ENCODE measurements at regions not wholly inside any gene's neighbourhood (a gene's known extent, or its start where the extent isn't known, plus 50 kb on each side); places are given as distances from the start of the nearest gene placed in this dataset.
"Not testable (repeated sequence)": the region's sequence is repeated elsewhere in the genome, so short reads cannot be mapped to it uniquely, and the experiment has no call there.

DNA sequence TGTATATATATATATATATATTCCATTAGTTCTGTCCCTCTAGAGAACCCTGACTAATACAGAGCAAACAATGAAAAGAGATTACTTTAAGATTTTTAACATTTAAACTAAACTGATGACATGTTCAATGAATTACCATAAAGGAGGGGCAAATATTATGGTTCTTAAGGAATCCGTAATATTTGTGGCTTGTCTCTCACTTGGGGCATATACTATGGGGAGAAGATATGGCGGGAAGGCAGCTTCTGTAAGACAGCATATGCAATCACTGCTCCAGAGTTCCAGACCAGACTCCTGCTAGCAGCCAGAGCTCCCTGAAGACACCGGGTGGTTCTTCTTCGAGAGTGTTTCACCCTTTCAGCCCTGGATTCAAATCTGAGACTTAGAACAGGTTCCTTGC is 321.1 kb upstream of the NT5E start:
- DNase-seq (ENCODE audit: low read depth in 2 of 2), result no peak

DNA sequence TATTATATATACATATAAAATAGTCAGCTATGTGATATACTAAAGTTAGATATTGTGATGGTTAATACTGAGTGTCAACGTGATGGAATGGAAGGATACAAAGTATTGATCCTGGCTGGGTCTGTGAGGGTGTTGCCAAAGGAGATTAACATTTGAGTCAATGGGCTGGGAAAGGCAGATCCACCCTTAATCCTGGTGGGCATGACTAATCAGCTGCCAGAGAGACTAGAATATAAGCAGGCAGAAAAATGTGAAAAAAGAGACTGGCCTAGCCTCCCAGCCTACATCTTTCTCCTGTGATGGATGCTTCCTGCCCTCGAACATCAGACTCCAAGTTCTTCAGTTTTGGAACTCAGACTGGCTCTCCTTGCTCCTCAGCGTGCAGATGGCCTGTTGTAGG is 321.6 kb upstream of the NT5E start:
- not testable (repeated sequence) for DNase-seq (ENCODE audit: low read depth in 2 of 2)

DNA sequence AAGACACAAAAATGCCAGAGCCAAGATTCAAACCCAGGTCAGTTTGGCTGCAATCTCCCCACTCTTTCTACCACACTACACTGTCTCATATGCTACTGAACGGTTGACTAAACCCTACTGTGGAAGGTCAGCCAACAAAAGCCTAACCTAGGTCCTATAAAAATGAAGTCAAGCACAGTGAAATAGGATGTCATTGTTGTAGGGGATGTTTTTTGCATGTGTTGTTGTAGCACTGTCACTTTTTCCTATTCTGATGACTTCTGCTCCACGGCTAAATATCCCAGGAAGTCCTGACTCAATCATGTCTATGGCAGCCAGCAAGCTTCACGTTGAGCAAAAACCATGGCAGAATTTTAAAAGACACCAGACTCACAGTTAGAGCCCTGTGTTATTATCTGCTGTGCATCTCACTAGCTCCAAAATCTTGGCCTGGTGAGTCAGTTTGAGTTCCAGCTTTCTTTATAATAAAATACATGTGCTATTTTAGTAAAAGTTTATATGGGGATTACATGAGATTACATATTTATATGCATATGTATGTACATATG is 322.1 kb upstream of the NT5E start:
- no peak for DNase-seq (ENCODE audit: low read depth in 2 of 2)

DNA sequence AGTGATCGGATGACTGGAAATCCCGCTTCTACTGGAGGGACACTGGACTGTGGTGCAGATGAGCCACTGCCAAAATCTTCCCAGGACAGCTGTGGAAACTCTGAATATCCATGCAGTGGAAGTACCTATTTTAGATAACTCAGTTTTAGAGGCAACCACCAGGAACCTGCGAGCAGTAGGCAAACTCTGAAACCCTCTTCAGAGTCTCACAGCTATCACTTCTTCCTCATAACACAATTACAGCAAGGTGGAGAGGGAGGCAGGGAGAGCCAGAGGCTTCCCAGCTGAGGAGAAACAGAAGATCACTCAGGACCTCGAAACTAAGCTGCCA is 322.8 kb upstream of the NT5E start:
- DNase-seq (ENCODE audit: low read depth in 2 of 2), result no peak

DNA sequence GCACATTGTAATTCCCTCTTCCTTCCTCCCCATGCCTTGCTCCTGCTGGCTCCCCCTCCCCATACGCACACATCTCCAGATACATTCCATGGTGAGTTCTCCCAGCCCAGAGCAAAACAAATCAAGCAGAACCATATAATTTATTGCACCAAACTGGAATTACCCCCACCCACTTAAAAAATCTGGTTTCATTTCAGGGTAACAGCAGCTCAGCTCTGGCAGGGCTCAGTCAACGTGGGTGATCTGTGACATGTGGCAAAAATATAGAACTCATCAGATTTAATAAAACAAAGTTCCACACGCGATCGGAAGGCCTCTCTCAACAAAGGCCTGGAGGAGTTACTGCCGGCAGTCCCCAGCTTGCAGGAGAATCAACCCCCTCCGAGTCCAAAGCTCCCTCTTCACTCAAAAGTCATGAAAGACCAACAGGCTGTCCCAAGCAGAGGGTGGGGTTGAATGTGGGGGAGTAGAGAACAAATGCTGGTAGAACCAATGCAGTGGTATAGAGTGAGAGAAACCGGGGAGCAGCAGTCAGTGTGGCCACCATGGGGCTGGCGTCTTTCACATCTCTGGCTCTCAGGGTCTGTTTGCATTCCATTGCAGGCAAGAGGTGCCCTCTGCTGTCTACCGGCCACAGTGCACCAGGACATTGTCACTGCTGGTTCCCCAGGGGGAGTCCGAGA is 323.3 kb upstream of the NT5E start:
- DNase-seq (ENCODE audit: low read depth in 2 of 2), result no peak

DNA sequence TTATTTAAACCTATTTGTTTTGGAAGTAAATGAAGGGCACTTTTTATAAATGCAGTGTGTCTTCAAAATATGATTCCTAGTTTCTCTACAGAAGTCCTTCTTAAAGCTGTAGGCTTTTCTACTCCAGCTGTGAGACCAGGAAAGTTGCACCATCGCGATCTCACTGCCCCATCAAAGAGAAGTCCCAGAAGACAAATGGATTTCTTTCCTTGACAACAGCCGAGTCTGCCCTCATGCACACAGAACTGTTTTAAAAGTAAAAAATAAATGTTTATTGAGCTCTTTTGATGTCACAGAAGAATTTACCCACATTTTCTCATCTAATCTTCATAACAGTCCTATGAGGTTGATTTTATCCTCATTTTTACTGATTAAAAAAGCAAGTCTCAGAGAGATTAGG is 324.4 kb upstream of the NT5E start:
- no peak for DNase-seq (ENCODE audit: low read depth in 2 of 2)

DNA sequence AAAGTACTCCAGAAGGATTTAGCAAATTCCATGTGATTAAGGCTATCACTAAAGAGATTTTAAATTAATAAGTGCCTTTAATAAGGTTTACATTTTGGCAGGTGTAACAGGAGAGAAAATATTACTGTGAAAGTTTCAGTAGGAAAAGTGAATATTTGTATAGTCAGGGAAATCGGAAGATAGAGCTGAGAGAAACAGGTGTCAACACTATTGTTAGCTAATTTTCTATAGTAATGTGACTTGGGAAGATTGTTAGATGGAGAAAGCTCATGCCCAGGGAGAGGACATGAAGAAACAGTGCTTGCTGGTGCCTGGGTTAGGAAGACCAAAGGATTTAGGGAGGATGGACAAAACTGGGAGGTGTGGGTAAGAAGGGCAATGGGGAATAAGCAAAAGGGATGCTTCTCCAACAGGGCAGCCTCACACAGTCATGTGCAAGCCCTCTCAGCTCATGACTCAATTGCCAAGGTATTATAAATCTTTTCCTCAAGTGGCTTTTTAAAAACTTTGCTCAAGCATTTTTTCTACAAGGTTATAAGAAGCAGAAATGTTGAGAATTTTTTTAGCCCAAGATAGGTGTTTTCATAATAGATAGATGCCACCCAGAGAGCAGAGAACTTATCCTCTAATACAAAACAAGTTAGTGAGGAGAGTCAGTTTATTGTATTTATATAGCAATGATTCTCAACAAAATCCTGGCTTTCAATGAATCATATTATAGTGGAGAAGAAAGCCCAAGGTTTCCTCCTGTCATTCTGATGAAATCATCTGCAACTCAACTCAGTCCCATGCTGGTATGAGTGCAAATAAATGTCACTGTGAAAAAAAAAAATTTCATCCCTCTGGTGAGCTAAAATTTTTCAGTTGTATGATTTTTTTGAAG is 325.2 kb upstream of the NT5E start:
- DNase-seq (ENCODE audit: low read depth in 2 of 2), result no peak

DNA sequence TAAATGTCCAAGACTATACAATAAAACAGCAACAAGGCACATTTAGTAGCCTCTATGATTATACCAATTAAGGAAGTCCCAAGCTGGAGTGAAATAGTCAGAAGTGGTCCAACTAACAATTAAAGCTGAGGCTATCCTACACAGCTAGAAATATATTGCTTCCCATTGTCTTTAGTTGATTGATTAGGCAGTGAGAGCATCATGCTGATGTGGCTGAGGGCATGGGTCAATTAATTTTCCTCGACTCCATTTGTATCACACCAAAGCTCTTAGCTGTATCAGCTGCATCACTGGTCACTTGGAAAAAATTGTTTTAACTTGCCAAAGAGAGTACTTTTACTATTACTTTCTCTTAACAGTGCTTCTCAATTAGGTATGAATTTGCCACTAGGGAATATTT is 328.7 kb upstream of the NT5E start:
- no peak for DNase-seq (ENCODE audit: low read depth in 2 of 2)

DNA sequence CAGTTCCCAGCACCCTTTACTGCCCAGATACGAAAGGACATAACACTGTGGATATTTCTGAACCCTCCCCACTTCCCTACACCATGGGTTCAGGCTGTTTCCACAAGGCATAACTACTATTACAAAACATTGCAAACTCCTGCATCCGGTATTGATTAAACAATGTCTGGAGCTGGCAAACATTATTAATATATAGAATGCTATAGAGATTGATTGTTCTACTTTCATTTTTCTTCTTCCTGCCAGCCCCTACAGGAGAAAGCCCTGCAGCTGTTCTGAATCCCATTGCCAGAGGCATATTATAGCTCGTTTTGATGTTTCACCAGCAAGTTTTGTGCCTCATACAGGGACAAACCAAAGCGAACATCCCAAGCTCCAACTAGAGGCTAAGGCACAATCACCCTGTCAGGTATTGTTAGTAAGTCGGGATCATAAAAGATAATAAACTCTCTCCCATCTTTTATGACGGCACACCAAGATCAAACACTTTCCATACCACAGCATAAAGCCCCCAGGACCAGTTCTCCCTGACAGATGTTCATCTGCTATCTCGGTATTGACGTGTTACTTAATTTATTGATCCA is 331.1 kb upstream of the NT5E start:
- no peak for DNase-seq (ENCODE audit: low read depth in 2 of 2)

DNA sequence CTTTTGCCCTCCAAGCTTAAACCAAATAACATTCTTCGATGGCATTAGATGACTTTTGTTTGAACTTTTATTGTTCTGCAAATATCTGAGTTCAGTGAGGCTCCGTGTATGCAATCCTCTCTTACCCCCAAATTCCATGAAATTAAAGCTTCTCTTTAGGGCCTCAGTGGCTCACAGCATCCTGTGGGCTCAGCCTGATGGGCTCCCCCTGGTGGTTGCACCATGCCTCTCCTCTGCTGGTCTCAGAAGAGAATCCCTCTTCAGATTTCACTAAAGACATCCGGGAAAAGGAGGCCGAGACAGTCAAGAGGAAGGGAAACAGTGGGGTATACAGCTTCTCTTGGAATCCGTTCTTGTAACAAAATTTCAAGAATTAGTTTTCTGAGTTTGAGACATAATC is 331.6 kb upstream of the NT5E start:
- DNase-seq (ENCODE audit: low read depth in 2 of 2), result no peak

DNA sequence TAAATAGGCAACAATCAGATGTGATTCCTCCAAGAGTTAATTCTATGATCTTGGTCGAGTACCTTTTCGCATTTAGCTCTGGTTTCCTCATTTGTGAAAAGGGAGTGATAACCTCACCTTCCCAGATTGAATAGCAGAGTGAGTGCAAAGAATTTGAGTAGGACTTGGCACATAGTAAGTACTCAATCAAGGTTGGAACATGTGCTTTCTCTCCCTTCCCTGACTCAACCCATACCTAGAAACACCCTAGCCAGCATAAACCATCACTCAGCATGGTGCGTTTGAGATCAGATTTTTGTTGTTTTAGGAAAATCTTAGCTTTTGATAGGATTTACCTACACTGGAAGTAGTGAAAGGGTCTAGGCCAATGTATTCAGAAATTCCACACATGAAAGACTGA is 333.4 kb upstream of the NT5E start:
- DNase-seq (ENCODE audit: low read depth in 2 of 2), result no peak

DNA sequence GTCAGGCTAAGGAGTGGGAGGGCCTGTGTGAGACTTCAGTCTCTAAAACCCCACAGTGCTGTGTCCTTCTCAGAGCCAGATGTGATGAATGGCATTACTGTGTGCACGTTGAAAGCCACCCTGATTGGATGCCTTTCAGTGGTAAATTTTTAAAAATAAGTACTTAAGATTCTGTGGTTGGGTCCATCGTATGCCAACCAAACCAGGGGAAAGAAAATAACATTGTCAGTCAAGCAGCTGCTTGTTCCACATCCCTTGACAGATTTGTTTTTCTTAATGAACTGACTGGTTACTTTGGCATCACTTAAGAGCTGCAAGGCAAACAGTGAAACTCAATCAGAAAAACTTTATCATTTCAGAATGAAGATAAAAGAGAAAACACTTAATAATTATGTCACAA is 334.0 kb upstream of the NT5E start:
- no peak for DNase-seq (ENCODE audit: low read depth in 2 of 2)

DNA sequence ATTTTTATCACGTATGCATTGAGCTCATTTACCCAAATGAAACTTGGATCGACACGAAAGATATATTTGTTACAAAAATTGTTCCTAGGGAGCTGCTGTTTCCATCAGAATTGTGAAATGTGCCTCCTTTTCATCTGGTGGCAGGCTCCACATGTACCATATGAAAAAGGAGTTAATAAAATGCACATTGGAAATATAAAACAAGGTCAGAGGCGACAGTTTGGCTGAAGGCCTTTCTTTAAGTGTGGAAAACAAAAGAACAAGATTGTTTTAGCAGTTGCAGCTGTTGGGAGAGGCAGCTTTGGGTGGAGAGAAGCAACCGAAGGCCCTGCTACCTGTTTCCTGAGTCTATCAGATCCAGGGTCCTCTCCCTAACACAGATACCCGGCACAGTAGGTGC is 334.5 kb upstream of the NT5E start:
- DNase-seq (ENCODE audit: low read depth in 2 of 2), result no peak

DNA sequence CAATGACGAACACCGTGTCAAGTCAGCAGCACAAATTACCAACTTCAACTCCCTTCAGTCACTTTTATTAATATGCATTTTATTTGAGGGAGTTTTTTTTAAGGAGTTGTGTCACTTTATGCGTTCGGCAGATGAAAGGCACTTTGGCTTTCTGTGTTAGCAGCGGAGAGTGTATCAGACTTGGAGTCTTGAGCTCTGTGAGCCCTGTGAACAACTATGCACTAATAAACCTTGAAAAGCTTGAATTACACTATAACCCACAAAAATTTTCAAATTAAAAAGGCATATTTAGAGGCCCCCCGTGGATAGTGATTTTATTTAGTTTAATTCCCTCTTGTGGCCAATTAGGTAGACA is 335.3 kb upstream of the NT5E start:
- DNase-seq (ENCODE audit: low read depth in 2 of 2), result no peak

DNA sequence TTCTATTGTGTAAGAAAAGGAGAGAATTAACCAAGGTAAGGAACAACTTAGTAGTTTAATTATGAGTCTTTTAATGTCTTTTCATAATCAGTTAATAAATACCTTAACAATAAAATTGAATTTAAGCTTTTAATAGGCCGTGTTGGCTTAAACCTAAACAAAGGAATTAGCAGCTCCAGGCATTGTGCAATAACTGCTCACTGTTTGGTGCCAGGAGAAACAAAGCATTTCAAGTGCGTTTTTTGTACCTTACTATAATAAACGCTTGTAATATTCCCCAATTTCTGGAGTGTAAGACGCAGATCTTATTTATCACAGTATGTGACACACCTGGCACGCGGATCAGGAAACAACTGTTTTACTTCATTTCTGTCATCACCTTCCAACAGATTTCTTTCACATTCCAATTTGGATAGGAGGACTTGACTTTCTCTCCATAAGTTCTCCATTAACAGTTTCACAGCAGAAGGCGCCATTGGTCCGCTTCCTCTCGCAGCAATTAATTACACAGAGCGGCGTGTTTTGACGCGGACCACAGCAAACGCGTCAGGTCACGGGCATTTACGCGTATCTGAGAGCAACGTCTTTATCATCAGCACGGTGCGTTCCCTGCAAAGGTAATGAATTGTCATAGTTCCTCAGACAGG is 335.8 kb upstream of the NT5E start:
- no peak for DNase-seq (ENCODE audit: low read depth in 2 of 2)

DNA sequence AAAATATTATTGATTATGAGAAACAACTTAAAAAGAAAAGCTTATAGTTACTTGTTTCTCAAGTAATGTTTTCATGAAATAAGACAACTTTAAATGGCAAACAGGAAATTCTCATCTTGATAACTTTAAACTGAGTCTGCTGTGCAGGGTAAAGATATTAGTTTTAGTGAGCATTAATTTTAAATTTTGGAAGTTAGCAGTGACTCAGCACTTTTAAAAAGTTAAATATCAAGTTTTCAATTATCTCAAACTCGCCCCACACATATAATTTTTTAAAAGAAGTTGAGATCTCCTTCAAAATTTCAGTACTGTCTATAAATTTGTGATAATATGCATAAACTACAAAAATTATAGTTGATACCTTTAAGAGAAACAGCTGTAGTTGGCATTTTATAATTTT is 337.3 kb upstream of the NT5E start:
- no peak for DNase-seq (ENCODE audit: low read depth in 2 of 2)

DNA sequence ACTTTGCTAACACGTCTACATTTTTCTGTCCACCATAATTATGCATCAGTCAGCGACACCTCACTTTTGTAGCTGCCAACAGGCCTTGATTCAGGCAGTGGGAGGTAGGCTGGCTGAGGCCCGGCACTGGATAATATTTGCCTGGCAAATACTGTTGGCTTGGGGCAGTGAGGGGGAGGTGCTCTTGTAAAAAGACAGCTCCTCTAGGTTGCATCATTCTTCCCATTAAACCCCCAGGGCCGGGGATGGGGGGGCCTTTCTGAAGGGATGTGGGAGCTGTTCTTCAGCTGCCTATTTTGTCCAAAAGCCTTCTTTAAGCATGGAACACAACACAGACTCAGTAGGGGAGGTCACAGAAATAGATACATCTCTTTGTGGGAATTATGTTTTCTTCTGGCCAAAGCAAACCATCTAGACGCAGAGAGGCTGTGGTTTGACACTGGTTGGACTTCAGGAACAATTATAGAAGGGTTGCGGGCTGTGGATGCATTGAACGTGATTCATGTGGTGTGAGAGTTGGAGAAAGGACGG is 338.3 kb upstream of the NT5E start:
- DNase-seq (ENCODE audit: low read depth in 2 of 2), result no peak

DNA sequence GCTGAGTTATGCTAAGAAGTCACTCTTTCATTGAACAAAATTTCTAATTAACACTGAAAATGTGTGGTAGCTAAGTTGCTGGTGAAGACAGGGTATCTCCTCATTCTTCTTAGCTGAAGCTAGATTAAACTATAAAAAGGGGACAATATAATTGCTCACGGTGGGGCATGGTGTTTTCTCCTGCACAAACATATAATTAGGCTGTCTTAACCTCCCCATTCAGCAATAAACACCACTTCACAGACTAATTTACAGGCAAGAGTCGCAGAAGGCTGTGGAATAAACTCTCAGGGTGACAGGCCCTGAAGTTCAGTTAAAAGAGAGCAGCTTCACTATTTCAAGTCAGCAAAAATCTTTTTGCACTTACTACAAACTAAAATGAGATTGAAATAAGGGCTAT is 338.9 kb upstream of the NT5E start:
- no peak for DNase-seq (ENCODE audit: low read depth in 2 of 2)

DNA sequence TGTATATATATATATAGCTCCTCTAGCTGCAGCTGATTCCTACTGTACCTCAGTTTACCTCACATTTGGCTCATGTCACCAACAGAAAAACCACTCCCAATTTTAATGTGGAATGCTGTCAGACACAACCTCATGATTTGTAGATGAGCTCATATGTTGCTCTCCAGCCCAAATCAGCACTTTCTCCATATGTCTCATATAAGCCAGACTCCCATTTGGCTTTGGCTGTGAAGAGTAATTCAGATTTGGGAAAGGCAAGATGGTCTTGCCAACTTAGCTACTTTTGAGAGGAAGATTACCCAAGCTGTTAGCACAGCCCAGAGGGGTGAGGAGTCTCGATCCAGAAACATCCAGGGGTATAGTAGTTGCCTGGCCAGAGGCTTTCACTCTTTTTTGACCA is 342.2 kb upstream of the NT5E start:
- DNase-seq (ENCODE audit: low read depth in 2 of 2), result no peak

DNA sequence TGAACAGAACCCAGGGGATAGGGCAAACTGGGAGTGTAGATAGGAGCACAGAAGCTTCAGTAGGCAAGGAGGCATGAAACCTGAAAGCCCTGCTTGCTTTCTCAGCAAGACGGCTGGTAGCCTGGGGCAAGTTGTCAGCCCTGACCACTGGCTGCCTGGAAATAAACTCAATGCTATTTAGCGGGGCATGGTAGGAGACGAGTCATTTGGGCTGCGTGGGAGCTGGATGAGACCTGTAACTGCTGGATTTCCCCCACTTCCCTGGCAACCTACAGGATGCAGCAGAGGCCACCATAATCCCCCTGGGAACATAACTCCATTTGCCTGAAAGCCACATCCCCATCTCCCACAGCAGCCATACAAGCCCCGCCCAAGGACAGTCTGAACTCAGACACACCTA is 332.6 kb upstream of the TBX18 start:
- no peak for DNase-seq (ENCODE audit: low read depth in 2 of 2)

DNA sequence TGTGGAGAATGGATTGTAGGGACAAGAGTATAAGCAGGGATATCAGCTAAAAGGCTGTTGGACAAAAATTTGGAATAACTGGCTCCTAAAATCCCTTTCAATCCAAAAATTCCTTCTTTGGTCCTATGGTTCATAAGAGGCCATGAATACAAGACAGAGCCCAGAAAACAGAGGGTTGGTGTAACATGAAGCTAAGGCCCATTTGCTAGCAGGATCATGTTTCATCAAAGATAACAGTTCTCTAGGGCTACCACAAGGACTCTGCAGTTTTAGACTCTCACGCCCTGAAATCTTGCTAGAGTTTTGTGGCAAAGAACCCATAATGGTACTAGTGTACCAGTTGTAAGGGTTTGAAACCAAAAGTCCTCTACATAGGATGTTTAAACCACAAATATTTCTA is 327.8 kb upstream of the TBX18 start:
- no peak for DNase-seq (ENCODE audit: low read depth in 2 of 2)

DNA sequence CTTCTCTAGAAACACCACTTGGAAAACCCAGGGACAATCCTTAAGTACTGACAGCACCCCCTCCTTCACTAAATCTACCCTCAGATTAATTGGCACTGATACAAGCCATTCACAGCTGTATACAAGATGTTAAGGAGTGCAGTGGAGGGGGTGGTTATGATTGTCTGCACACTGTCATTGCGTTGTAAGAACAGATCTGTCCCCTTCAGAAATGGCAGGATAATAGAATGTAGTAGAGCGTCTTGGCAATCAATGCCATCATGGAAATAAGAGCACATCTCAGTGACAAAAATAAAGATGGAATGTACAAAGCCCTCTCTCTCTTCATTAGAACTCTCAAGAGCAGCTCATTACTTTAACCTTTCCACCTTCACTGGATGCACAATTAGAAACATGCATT is 324.9 kb upstream of the TBX18 start:
- no peak for DNase-seq (ENCODE audit: low read depth in 2 of 2)

Measured in stimulated activated CD8-positive, alpha-beta memory T cell treated with anti-CD3 and anti-CD28 coated beads, Interleukin-15, amount 100 ng/mL, for 48 hours (primary cell).